Heart left ventricle (tissue), 13 donors: ENCODE measurements at regions not wholly inside any gene's neighbourhood (a gene's known extent, or its start where the extent isn't known, plus 50 kb on each side); places are given as distances from the start of the nearest gene placed in this dataset.

Experiments used
- CTCF ChIP-seq, 12 donors: fragments of 200-600 bp; sonication (generic) in 4 of 12; IDR thresholded peaks; one replicate each; pipeline versions ENCODE4 v1.5.0 to v1.8.0; 2018 to 2022; ENCODE audit warnings: antibody characterized with exemption in 12 of 12, mild to moderate bottlenecking in 5 of 12
- POLR2A ChIP-seq, 2 donors: fragments of 450-650 bp; IDR thresholded peaks; one replicate each; pipeline ENCODE4 v1.6.1; 2017; ENCODE audit warnings: antibody characterized with exemption in 2 of 2, mild to moderate bottlenecking in 2 of 2, moderate library complexity in 2 of 2
- donor health status: ischemic (EF 13 %, LVEDD 7.1; RV severe dilation, severe dysfunction).
- donor health status: DM: no; HTN: yes; CAD: no.
- donor health status: DM: no; HTN: no; CAD: no.
- donor health status: ischemic (EF 25% LVEDD 6.9; RV normal size, moderate dysfunction).
- donor health status: ischemic (EF 25% LVEDD 5.7; RV mildly dilated, moderate dysfunction).
- donor health status: ischemic (EF 35%, LVEDD 5.7; RV mildly dilated, moderate dysfunction).
- donor health status: nonischemic (EF 11% LVEDD 7.7; RV severe dilation, severe dysfunction).
- donor health status: DM: yes; HTN: yes; CAD: no.
- donor health status: PGD.
- donor health status: ischemic (EF 29% LVEDD 5.4; RV normal size, mild dysfunction).
- donor health status: nonischemic (EF 23%, LVEDD 6.1; RV moderate dilation, normal function).

GRCh38 chr4:112905728-112906127 lies 143.7 kb upstream of the ANK2 start:
- TF ChIP-seq CTCF (IDR thresholded peaks at IDR 0.05) = no peak
- TF ChIP-seq POLR2A (IDR thresholded peaks at IDR 0.05) = no peak
